ENCODE measurements at regions not wholly inside any gene's neighbourhood (a gene's known extent, or its start where the extent isn't known, plus 50 kb on each side); places are given as distances from the start of the nearest gene placed in this dataset.

- Mint-ChIP-seq H3K4me3 (ENCODE audit: unreplicated experiment) (no peak overlapping the region), H3K9me3 (ENCODE audit: unreplicated experiment) (no peaks in the 10 kb centered on the region), H3K27me3 (ENCODE audit: unreplicated experiment) (peaks cover 2% of the 10 kb centered on the region), H3K4me1 (ENCODE audit: unreplicated experiment) (peaks cover 27% of the 10 kb centered on the region), H3K36me3 (ENCODE audit: unreplicated experiment) (no peaks in the 10 kb centered on the region), H3K27ac (ENCODE audit: unreplicated experiment) (no peak overlapping the region)
- DNase-seq (ENCODE audit: extremely low spot score, unreplicated experiment): no peak
- no peak for TF ChIP-seq CTCF (IDR thresholded peaks at IDR 0.05)
Observed at GRCh38 chr4:117529401-117529800, 444.0 kb upstream of the TRAM1L1 start.

DNA sequence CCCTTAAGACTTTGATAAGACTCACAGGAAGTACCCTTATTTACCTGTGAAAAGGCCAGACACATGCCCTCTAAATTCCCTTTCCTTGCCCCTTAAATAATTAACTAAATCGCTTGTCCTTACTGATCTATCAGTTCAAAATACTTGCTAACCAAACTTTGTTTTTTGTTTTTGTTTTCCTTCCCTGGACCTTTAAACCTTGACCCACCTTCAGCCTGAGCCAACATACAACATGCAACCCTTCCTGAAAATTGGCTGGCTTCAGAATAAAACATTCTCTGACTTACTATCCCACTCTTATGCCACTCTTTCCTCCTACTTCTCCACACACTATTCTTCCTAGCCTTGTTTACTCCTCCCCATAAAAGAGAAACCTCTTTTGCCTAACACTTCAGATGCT is 448.1 kb upstream of the TRAM1L1 start:
- no peaks in the 10 kb centered on the region for H3K27me3 Mint-ChIP-seq (ENCODE audit: unreplicated experiment)
- H3K27ac Mint-ChIP-seq (ENCODE audit: unreplicated experiment): no peak overlapping the region
- no peak overlapping the region for H3K4me3 Mint-ChIP-seq (ENCODE audit: unreplicated experiment)
- no peaks in the 10 kb centered on the region for H3K9me3 Mint-ChIP-seq (ENCODE audit: unreplicated experiment)
- H3K4me1 Mint-ChIP-seq (ENCODE audit: unreplicated experiment): peaks cover 27% of the 10 kb centered on the region
- DNase-seq (ENCODE audit: extremely low spot score, unreplicated experiment): no peak
- no peak for TF ChIP-seq CTCF (IDR thresholded peaks at IDR 0.05)
- H3K36me3 Mint-ChIP-seq (ENCODE audit: unreplicated experiment): no peaks in the 10 kb centered on the region

DNA sequence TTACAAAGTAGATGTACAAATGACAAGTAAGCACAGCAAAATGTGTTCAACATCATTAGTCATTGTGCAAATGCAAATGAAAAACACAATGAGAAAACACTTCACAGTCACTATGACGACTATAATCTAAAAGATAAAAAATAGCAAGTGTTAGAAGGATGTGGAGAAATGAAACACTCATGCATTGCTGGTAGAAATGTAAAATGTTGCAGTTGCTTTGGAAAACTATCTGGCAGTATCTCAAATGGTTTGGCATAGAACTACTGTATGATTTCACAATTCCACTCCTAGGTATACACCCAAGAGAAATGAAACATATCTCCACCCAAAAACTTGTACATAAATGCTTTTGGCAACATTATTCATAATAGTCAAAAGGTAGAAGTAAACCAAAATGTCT is 459.7 kb upstream of the TRAM1L1 start:
- Mint-ChIP-seq H3K27me3 (ENCODE audit: unreplicated experiment) (no peaks in the 10 kb centered on the region), H3K36me3 (ENCODE audit: unreplicated experiment) (no peaks in the 10 kb centered on the region), H3K4me1 (ENCODE audit: unreplicated experiment) (no peaks in the 10 kb centered on the region), H3K4me3 (ENCODE audit: unreplicated experiment) (no peak overlapping the region), H3K9me3 (ENCODE audit: unreplicated experiment) (no peaks in the 10 kb centered on the region), H3K27ac (ENCODE audit: unreplicated experiment) (no peak overlapping the region)
- TF ChIP-seq CTCF (IDR thresholded peaks at IDR 0.05): no peak
- DNase-seq (ENCODE audit: extremely low spot score, unreplicated experiment): no peak

DNA sequence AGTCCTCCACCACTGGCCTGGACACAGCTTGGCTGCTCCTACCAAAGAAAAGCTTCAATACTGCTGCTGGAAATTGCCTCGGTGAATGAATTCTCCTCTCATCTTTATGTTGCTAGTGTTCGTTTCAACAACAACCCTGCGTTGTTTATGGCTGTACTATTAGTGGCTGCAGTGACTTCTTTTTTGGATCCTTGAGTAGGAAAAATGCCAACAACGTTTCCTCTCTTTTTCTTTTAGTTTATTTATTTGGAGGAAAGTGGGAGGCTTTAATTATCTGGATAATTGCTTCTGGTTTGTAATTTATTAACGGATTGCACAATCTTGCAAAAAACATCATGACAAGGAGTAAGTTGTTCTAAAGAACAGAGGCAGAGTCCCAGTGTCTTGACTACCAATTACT is 464.1 kb upstream of the TRAM1L1 start:
- Mint-ChIP-seq H3K4me1 (ENCODE audit: unreplicated experiment) (no peaks in the 10 kb centered on the region), H3K36me3 (ENCODE audit: unreplicated experiment) (no peaks in the 10 kb centered on the region), H3K9me3 (ENCODE audit: unreplicated experiment) (no peaks in the 10 kb centered on the region)

GRCh38 chr4:117550085-117550484 is 464.7 kb upstream of the TRAM1L1 start:
- Mint-ChIP-seq H3K27me3 (ENCODE audit: unreplicated experiment) (no peaks in the 10 kb centered on the region), H3K9me3 (ENCODE audit: unreplicated experiment) (no peaks in the 10 kb centered on the region), H3K4me1 (ENCODE audit: unreplicated experiment) (no peaks in the 10 kb centered on the region), H3K4me3 (ENCODE audit: unreplicated experiment) (no peak overlapping the region), H3K36me3 (ENCODE audit: unreplicated experiment) (no peaks in the 10 kb centered on the region), H3K27ac (ENCODE audit: unreplicated experiment) (no peak overlapping the region)
- DNase-seq (ENCODE audit: extremely low spot score, unreplicated experiment): no peak
- no peak for TF ChIP-seq CTCF (IDR thresholded peaks at IDR 0.05)

More for the DNA sequence above, 464.1 kb upstream of the TRAM1L1 start:
- H3K27me3 Mint-ChIP-seq (ENCODE audit: unreplicated experiment): no peaks in the 10 kb centered on the region
- no peak for TF ChIP-seq CTCF (IDR thresholded peaks at IDR 0.05)
- no peak overlapping the region for H3K27ac Mint-ChIP-seq (ENCODE audit: unreplicated experiment)
- H3K4me3 Mint-ChIP-seq (ENCODE audit: unreplicated experiment): no peak overlapping the region
- no peak for DNase-seq (ENCODE audit: extremely low spot score, unreplicated experiment)
